Smooth muscle cell (in vitro differentiated cells): ENCODE measurements at regions not wholly inside any gene's neighbourhood (a gene's known extent, or its start where the extent isn't known, plus 50 kb on each side); places are given as distances from the start of the nearest gene placed in this dataset. TPM values are rescaled to one million over a fixed set of nuclear protein-coding genes. Genes with fewer than 3 reads are reported as not detected.

ENCODE experiments used
- DNase-seq: peaks from one replicate; lab custom pipeline; 2025; ENCODE audit not compliant: unreplicated experiment; lab: John Stamatoyannopoulos, UW
- H2AFZ ChIP-seq: fragments of 200-600 bp; sonication (generic); 2 replicates; pipeline ENCODE4 v1.6.0; 2016; ENCODE audit warnings: antibody characterized with exemption, low read depth, mild to moderate bottlenecking
- H3F3A ChIP-seq: fragments of 200-600 bp; sonication (generic); 2 replicates; pipeline ENCODE4 v1.6.0; 2017; ENCODE audit warnings: antibody characterized with exemption, low read depth
- H3K27ac ChIP-seq: fragments of 200-600 bp; sonication (generic); 2 replicates; pipeline ENCODE4 v1.5.1; 2016; ENCODE audit warnings: low read depth, mild to moderate bottlenecking
- H3K27me3 ChIP-seq: fragments of 200-600 bp; sonication (generic); 2 replicates; pipeline ENCODE4 v1.6.1; 2016; ENCODE audit warnings: low read depth, mild to moderate bottlenecking
- H3K36me3 ChIP-seq: fragments of 200-600 bp; sonication (generic); 2 replicates; pipeline ENCODE4 v1.5.1; 2016; ENCODE audit warnings: low read depth
- H3K4me1 ChIP-seq: fragments of 200-600 bp; sonication (generic); 2 replicates; pipeline ENCODE4 v1.5.1; 2016; ENCODE audit warnings: low read depth
- H3K4me2 ChIP-seq: fragments of 200-600 bp; sonication (generic); 2 replicates; pipeline ENCODE4 v1.6.0; 2016; ENCODE audit warnings: mild to moderate bottlenecking
- H3K4me3 ChIP-seq: fragments of 200-600 bp; sonication (generic); 2 replicates; pipeline ENCODE4 v1.5.1; 2016; ENCODE audit warnings: mild to moderate bottlenecking
- H3K79me2 ChIP-seq: fragments of 200-600 bp; sonication (generic); 2 replicates; pipeline ENCODE4 v1.6.0; 2016; ENCODE audit warnings: low read depth, mild to moderate bottlenecking
- H3K9ac ChIP-seq: fragments of 200-600 bp; sonication (generic); 2 replicates; pipeline ENCODE4 v1.6.0; 2016; ENCODE audit warnings: low read depth
- H3K9me3 ChIP-seq: fragments of 200-600 bp; sonication (generic); replicated peaks from 2 replicates; pipeline ENCODE4 v1.5.1; 2016; ENCODE audit warnings: low read depth
- H4K20me1 ChIP-seq: fragments of 200-600 bp; sonication (generic); 2 replicates; pipeline ENCODE4 v1.6.0; 2016; ENCODE audit warnings: low read depth
- CTCF ChIP-seq: fragments of 200-600 bp; sonication (generic); IDR thresholded peaks from 2 replicates; pipeline ENCODE4 v1.5.1; 2017; ENCODE audit warnings: borderline replicate concordance, mild to moderate bottlenecking, antibody characterized with exemption; ENCODE audit not compliant: insufficient read depth, poor library complexity, severe bottlenecking
- WGBS: methylation state at CpG from one replicate; pipeline ENCODE4 v1.1.7; 2016; ENCODE audit warnings: low lambda C conversion rate; 5-methylcytosine and 5-hydroxymethylcytosine counted together
- small RNA-seq: library from RNA; depleted of rRNA; stranded (forward); fragments of <200 nt; gene quantifications from one replicate; pipeline ENCODE3, GENCODE V24; 2014

- Histone ChIP-seq H3K27me3 (no peaks in the 10 kb centered on the region), H3K4me3 (no peak overlapping the region), H2AFZ (no peak overlapping the region), H4K20me1 (no peaks in the 10 kb centered on the region), H3F3A (no peaks in the 10 kb centered on the region), H3K27ac (no peak overlapping the region), H3K9ac (no peak overlapping the region), H3K4me1 (no peaks in the 10 kb centered on the region), H3K36me3 (no peaks in the 10 kb centered on the region), H3K4me2 (no peak overlapping the region), H3K79me2 (no peaks in the 10 kb centered on the region), H3K9me3 (no peaks in the 10 kb centered on the region)
- DNase-seq, result no peak
- no peak for TF ChIP-seq CTCF
- 80% methylated on average over 2 of the region's 2 CpGs for WGBS
These were observed 49.9 kb upstream of the CASK start for GRCh38 chrX:41973208-41973607.

Small RNAs in the stretch of these regions (small RNA-seq; reads per million reads assigned to genes)
- gene RNU6-1124P (not detected), gene RNU6-630P (not detected), gene Z92545.1 (not detected)
